ENCODE measurements at regions not wholly inside any gene's neighbourhood (a gene's known extent, or its start where the extent isn't known, plus 50 kb on each side); places are given as distances from the start of the nearest gene placed in this dataset.

- no peak for DNase-seq (ENCODE audit: low read depth in 2 of 2)
Observed at GRCh38 chr4:111492496-111492895, 652.8 kb upstream of the FAM241A start.

- DNase-seq (ENCODE audit: low read depth in 2 of 2): no peak
Observed at GRCh38 chr4:111494471-111494870, 650.8 kb upstream of the FAM241A start.

GRCh38 chr4:111494971-111495370 is 650.3 kb upstream of the FAM241A start:
- no peak for DNase-seq (ENCODE audit: low read depth in 2 of 2)

- DNase-seq (ENCODE audit: low read depth in 2 of 2): no peak
Observed at GRCh38 chr4:111499291-111499690, 646.0 kb upstream of the FAM241A start.

- no peak for DNase-seq (ENCODE audit: low read depth in 2 of 2)
Observed at GRCh38 chr4:111499706-111500105, 645.5 kb upstream of the FAM241A start.

- no peak for DNase-seq (ENCODE audit: low read depth in 2 of 2)
Observed at GRCh38 chr4:111500858-111501257, 644.4 kb upstream of the FAM241A start.

- DNase-seq (ENCODE audit: low read depth in 2 of 2): no peak
Observed at GRCh38 chr4:111501946-111502345, 643.3 kb upstream of the FAM241A start.

GRCh38 chr4:111502626-111503025 is 642.6 kb upstream of the FAM241A start:
- DNase-seq (ENCODE audit: low read depth in 2 of 2): no peak

- no peak for DNase-seq (ENCODE audit: low read depth in 2 of 2)
Observed at GRCh38 chr4:111506706-111507105, 638.5 kb upstream of the FAM241A start.

- no peak for DNase-seq (ENCODE audit: low read depth in 2 of 2)
Observed at GRCh38 chr4:111510535-111510934, 634.7 kb upstream of the FAM241A start.

GRCh38 chr4:111512081-111512783 is 633.0 kb upstream of the FAM241A start:
- DNase-seq (ENCODE audit: low read depth in 2 of 2): no peak

GRCh38 chr4:111519683-111520082 is 625.6 kb upstream of the FAM241A start:
- DNase-seq (ENCODE audit: low read depth in 2 of 2): no peak

- no peak for DNase-seq (ENCODE audit: low read depth in 2 of 2)
Observed at GRCh38 chr4:111530446-111530845, 614.8 kb upstream of the FAM241A start.

GRCh38 chr4:111535792-111536191 is 609.5 kb upstream of the FAM241A start:
- DNase-seq (ENCODE audit: low read depth in 2 of 2): no peak

GRCh38 chr4:111537165-111537564 is 608.1 kb upstream of the FAM241A start:
- DNase-seq (ENCODE audit: low read depth in 2 of 2): no peak

- no peak for DNase-seq (ENCODE audit: low read depth in 2 of 2)
Observed at GRCh38 chr4:111537871-111538270, 607.4 kb upstream of the FAM241A start.

GRCh38 chr4:111540671-111541070 is 604.6 kb upstream of the FAM241A start:
- DNase-seq (ENCODE audit: low read depth in 2 of 2): no peak

- DNase-seq (ENCODE audit: low read depth in 2 of 2): no peak
Observed at GRCh38 chr4:111542056-111542455, 603.2 kb upstream of the FAM241A start.

- DNase-seq (ENCODE audit: low read depth in 2 of 2): no peak
Observed at GRCh38 chr4:111546881-111547280, 598.4 kb upstream of the FAM241A start.

GRCh38 chr4:111556141-111556781 is 589.0 kb upstream of the FAM241A start:
- DNase-seq (ENCODE audit: low read depth in 2 of 2): no peak

GRCh38 chr4:111556851-111557250 is 588.4 kb upstream of the FAM241A start:
- DNase-seq (ENCODE audit: low read depth in 2 of 2): no peak

- no peak for DNase-seq (ENCODE audit: low read depth in 2 of 2)
Observed at GRCh38 chr4:111562826-111563225, 582.4 kb upstream of the FAM241A start.

- DNase-seq (ENCODE audit: low read depth in 2 of 2): no peak
Observed at GRCh38 chr4:111572470-111572869, 572.8 kb upstream of the FAM241A start.

- no peak for DNase-seq (ENCODE audit: low read depth in 2 of 2)
Observed at GRCh38 chr4:111573386-111573785, 571.9 kb upstream of the FAM241A start.

Measured in stimulated activated CD4-positive, alpha-beta T cell treated with anti-CD3 and anti-CD28 coated beads, Interleukin-15, amount 100 ng/mL, for 48 hours (primary cell).